K562 (cell line): ENCODE measurements at regions not wholly inside any gene's neighbourhood (a gene's known extent, or its start where the extent isn't known, plus 50 kb on each side); places are given as distances from the start of the nearest gene placed in this dataset.

Experiments
- ATAC-seq: fragments of 200-7000 bp; cut with Tn5 transposase; 3 replicates; pipeline ENCODE4 v1.9.1; 2020; ENCODE audit warnings: moderate library complexity
- BruUV-seq: library from RNA; stranded (reverse); fragments of 400-500 nt; replicated peaks from 2 replicates; lab custom pipeline; 2021; lab: Mats Ljungman, UMichigan
- CTCF ChIA-PET: fragments of 300-600 bp; formaldehyde crosslinking; extraction: SDS; loops from one replicate; lab custom pipeline; 2021; ENCODE audit warnings: low intra/inter-chr PET ratio; lab: Yijun Ruan, JAX
- POLR2A ChIA-PET: fragments of 300-600, 350-650 bp; sonication (Branson Sonifier 250); formaldehyde crosslinking; extraction: SDS; loops from one replicate; lab custom pipeline; 2021; ENCODE audit warnings: antibody characterized with exemption, inconsistent platforms; lab: Yijun Ruan, JAX
- DNase-seq, 4 experiments: peaks; one replicate each; pipeline versions ENCODE4 v3.0.0 to v3.0.0-alpha.2; 2011 to 2018; ENCODE audit warnings: low spot score in 3 of 4, mixed read lengths in 3 of 4; ENCODE audit errors: extremely low read depth in 1 of 4
- FAIRE-seq: peaks from 2 replicates; lab custom pipeline; 2011; peaks lifted over from hg19 to GRCh38; lab: Jason Lieb, UNC
- H2AFZ ChIP-seq: 2 replicates; pipeline ENCODE4 v1.6.0; 2011; ENCODE audit warnings: low read depth, low read length, control low read depth, inconsistent platforms
- H3K27ac ChIP-seq: fragments of 200-600 bp; 3 replicates; pipeline ENCODE4 v1.8.0; 2011; ENCODE audit warnings: low read depth, mild to moderate bottlenecking, control low read depth, inconsistent platforms, low read length, moderate library complexity, mixed read lengths; ENCODE audit errors: extremely low read depth
- H3K27me3 ChIP-seq, 2 experiments: fragments of 300-600 bp in 1 of 2; 2 replicates in 1 of 2; 3 replicates in 1 of 2; pipeline versions ENCODE4 v1.6.0 to v1.8.0; 2011; ENCODE audit warnings: inconsistent platforms in 2 of 2, low read length in 2 of 2, mild to moderate bottlenecking in 1 of 2, mixed read lengths in 1 of 2, moderate library complexity in 1 of 2; ENCODE audit not compliant: control insufficient read depth in 2 of 2, insufficient read depth in 2 of 2
- H3K36me3 ChIP-seq: fragments of 300-600 bp; 3 replicates; pipeline ENCODE4 v1.8.0; 2011; ENCODE audit warnings: mild to moderate bottlenecking, low read length, inconsistent platforms; ENCODE audit not compliant: control insufficient read depth, insufficient read depth
- H3K4me1 ChIP-seq, 2 experiments: fragments of 200-600 bp in 1 of 2; replicated peaks in 1 of 2; 2 replicates in 1 of 2; 3 replicates in 1 of 2; pipeline versions ENCODE4 v1.5.1 to v1.8.0; 2011; ENCODE audit warnings: inconsistent platforms in 2 of 2, low read length in 2 of 2, mild to moderate bottlenecking in 1 of 2, mixed read lengths in 1 of 2, moderate library complexity in 1 of 2; ENCODE audit not compliant: control insufficient read depth in 2 of 2, insufficient read depth in 2 of 2
- H3K4me2 ChIP-seq: 2 replicates; pipeline ENCODE4 v1.6.1; 2011; ENCODE audit warnings: low read length, control low read depth, inconsistent platforms, mixed read lengths; ENCODE audit not compliant: insufficient read depth
- H3K4me3 ChIP-seq: fragments of 200-600 bp; sonication (generic), shearing (Covaris generic); 2 replicates; pipeline ENCODE4 v1.5.1; 2016; ENCODE audit warnings: control low read depth, inconsistent platforms
- H3K79me2 ChIP-seq: fragments of 200-600 bp; 3 replicates; pipeline ENCODE4 v1.8.0; 2011; ENCODE audit warnings: low read length, inconsistent platforms; ENCODE audit not compliant: control insufficient read depth, insufficient read depth
- H3K9ac ChIP-seq, 2 experiments: 2 replicates each; pipeline versions ENCODE4 v1.6.0 to v1.6.1; 2011; ENCODE audit warnings: low read depth in 2 of 2, low read length in 2 of 2, control low read depth in 1 of 2, inconsistent platforms in 1 of 2, mild to moderate bottlenecking in 1 of 2, mixed read lengths in 1 of 2; ENCODE audit not compliant: insufficient read depth in 1 of 2
- H3K9me1 ChIP-seq: one replicate; pipeline ENCODE4 v1.6.0; 2011; ENCODE audit warnings: inconsistent platforms, mild to moderate bottlenecking, low read length, moderate library complexity; ENCODE audit not compliant: control insufficient read depth, insufficient read depth
- H3K9me3 ChIP-seq: replicated peaks from 2 replicates; pipeline ENCODE4 v1.5.1; 2011; ENCODE audit warnings: low read depth, low read length, inconsistent platforms; ENCODE audit not compliant: control insufficient read depth, insufficient read depth
- H4K20me1 ChIP-seq: replicated peaks from 2 replicates; pipeline ENCODE4 v1.6.1; 2011; ENCODE audit warnings: low read length, inconsistent platforms, mixed read lengths; ENCODE audit not compliant: control insufficient read depth, insufficient read depth
- BRF1 ChIP-seq: IDR thresholded peaks from 3 replicates; pipeline ENCODE4 v1.6.1; 2011; ENCODE audit warnings: borderline replicate concordance, mild to moderate bottlenecking; ENCODE audit not compliant: insufficient read length; ENCODE audit errors: extremely low read depth
- CHD2 ChIP-seq: IDR thresholded peaks from 2 replicates; pipeline ENCODE4 v1.6.1; 2011; ENCODE audit warnings: low read depth, low read length
- ZNF274 ChIP-seq: IDR thresholded peaks from 2 replicates; pipeline ENCODE4 v1.6.1; 2011; ENCODE audit warnings: low read depth, mild to moderate bottlenecking, low read length, moderate library complexity, borderline replicate concordance
- WGBS: fragments of 100-300 bp; shearing (Covaris generic); methylation state at CpG from one replicate; pipeline ENCODE4 v1.1.6; 2016; ENCODE audit warnings: low coverage, mixed read lengths; ENCODE audit not compliant: insufficient coverage; ENCODE audit errors: missing lambda C conversion rate; 5-methylcytosine and 5-hydroxymethylcytosine counted together
- in situ Hi-C: fragments of 300-500 bp; cut with MboI; formaldehyde crosslinking; loops from 4 replicates; pipeline ENCODE4 v1.15.0; 2018; ENCODE audit warnings: inconsistent platforms, mixed read lengths
- intact Hi-C: fragments of 100-400 bp; cut with micrococcal nuclease; formaldehyde crosslinking; loops from 2 replicates; pipeline ENCODE4 v1.14.2; 2022
- TF ChIP-seq, protein P1 (sequence below), 3 experiments: fragments of 200-800 bp in 1 of 3; fragments of 250-450 bp in 1 of 3; fragments of 450-650 bp in 1 of 3; sonication (Bioruptor Pico) in 1 of 3; sonication (Bioruptor generic) in 1 of 3; formaldehyde crosslinking in 1 of 3; IDR thresholded peaks; 2 replicates each; pipeline versions ENCODE4 v1.6.1 to v1.8.0; 2016 to 2022; ENCODE audit warnings: mild to moderate bottlenecking in 2 of 3, missing genetic modification characterization in 2 of 3, missing compliant biosample characterization in 1 of 3, moderate library complexity in 1 of 3

DNA sequence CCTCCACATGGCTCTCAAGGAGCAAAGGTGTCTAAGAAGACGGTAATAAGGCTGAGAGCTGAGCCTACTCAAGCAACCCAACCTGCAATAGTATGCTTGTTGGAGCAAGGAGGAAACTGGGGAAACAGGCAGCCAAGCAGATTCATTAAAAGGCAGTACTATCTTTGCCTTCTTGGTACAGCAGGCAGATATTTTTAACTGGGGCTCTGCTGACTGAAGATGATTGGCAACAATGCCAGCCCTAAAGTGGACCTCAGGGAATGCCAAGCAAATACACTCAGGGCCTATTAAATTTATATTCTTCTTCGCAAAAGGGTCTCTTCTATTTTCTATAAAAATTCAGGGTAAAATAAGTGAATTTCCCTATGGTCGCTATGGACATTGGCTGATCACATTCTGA, 109.4 kb upstream of the PCGF5 start (continued):
- TF ChIP-seq, protein P1, sequence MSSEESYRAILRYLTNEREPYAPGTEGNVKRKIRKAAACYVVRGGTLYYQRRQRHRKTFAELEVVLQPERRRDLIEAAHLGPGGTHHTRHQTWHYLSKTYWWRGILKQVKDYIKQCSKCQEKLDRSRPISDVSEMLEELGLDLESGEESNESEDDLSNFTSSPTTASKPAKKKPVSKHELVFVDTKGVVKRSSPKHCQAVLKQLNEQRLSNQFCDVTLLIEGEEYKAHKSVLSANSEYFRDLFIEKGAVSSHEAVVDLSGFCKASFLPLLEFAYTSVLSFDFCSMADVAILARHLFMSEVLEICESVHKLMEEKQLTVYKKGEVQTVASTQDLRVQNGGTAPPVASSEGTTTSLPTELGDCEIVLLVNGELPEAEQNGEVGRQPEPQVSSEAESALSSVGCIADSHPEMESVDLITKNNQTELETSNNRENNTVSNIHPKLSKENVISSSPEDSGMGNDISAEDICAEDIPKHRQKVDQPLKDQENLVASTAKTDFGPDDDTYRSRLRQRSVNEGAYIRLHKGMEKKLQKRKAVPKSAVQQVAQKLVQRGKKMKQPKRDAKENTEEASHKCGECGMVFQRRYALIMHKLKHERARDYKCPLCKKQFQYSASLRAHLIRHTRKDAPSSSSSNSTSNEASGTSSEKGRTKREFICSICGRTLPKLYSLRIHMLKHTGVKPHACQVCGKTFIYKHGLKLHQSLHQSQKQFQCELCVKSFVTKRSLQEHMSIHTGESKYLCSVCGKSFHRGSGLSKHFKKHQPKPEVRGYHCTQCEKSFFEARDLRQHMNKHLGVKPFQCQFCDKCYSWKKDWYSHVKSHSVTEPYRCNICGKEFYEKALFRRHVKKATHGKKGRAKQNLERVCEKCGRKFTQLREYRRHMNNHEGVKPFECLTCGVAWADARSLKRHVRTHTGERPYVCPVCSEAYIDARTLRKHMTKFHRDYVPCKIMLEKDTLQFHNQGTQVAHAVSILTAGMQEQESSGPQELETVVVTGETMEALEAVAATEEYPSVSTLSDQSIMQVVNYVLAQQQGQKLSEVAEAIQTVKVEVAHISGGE (CRISPR knock-in tag; IDR thresholded peaks at IDR 0.05) = no peak

- POLR2A ChIA-PET = interaction anchor here (0.6 to 1.0 kb wide), 3 partner anchors 9 to 132 kb away, joined by 3 to 4 read pairs (median 3); no protein-coding TSS in a partner anchor
- Histone ChIP-seq H2AFZ (no peak overlapping the region), H3K27me3 (no peaks in the 10 kb centered on the region), H3K9ac (no peak overlapping the region), H3K79me2 (no peaks in the 10 kb centered on the region), H3K36me3 (no peaks in the 10 kb centered on the region), H3K4me3 (no peak overlapping the region), H4K20me1 (no peaks in the 10 kb centered on the region), H3K4me2 (no peak overlapping the region), H3K9me3 (no peaks in the 10 kb centered on the region), H3K9me1 (no peaks in the 10 kb centered on the region), H3K4me1 (no peaks in the 10 kb centered on the region; a peak in 2 of 5 replicates), H3K27ac (no peak overlapping the region)
- 72% methylated on average over 6 of the region's 9 CpGs for WGBS
- DNase-seq (no peak), ATAC-seq (no peak), FAIRE-seq (no peak)
- in situ Hi-C loops = no loop called here
- TF ChIP-seq CHD2 (no peak), ZNF274 (no peak), BRF1 (no peak)
- CTCF ChIA-PET = no interaction called here
- no TSS peak for BruUV-seq
- intact Hi-C loops = no loop called here
Measured at GRCh38 chr10:91115618-91116390, 104.7 kb upstream of the PCGF5 start.
